ENCODE measurements at regions not wholly inside any gene's neighbourhood (a gene's known extent, or its start where the extent isn't known, plus 50 kb on each side); places are given as distances from the start of the nearest gene placed in this dataset.

GRCh38 chr3:90253131-90253530 is 1145.7 kb downstream of the EPHA3 start:
- POLR2A ChIA-PET: no interaction called here
- DNase-seq: no peak
- H3K9me3 Mint-ChIP-seq: peaks cover 6% of the 10 kb centered on the region
- H3K4me3 Mint-ChIP-seq: no peak overlapping the region
- no peaks in the 10 kb centered on the region for H3K36me3 Mint-ChIP-seq (ENCODE audit: low read depth)
- no peaks in the 10 kb centered on the region for H3K4me1 Mint-ChIP-seq
- H3K27ac Mint-ChIP-seq: no peak overlapping the region
- CTCF ChIA-PET: no interaction called here
- no peaks in the 10 kb centered on the region for H3K27me3 Mint-ChIP-seq

- Mint-ChIP-seq H3K27ac (no peak overlapping the region), H3K36me3 (ENCODE audit: low read depth) (no peaks in the 10 kb centered on the region), H3K4me1 (no peaks in the 10 kb centered on the region), H3K9me3 (peaks cover 16% of the 10 kb centered on the region), H3K27me3 (no peaks in the 10 kb centered on the region), H3K4me3 (no peak overlapping the region)
- ChIA-PET POLR2A (no interaction called here), CTCF (no interaction called here)
- no peak for DNase-seq
Measured at GRCh38 chr3:90261481-90262433, 1154.3 kb downstream of the EPHA3 start.

Data from activated CD4-positive, alpha-beta memory T cell treated with anti-CD3 and anti-CD28 coated beads, Interleukin-2, amount 10 ng/mL, durations not matched to agents 7 days and 5 days (primary cell).